ENCODE measurements at regions not wholly inside any gene's neighbourhood (a gene's known extent, or its start where the extent isn't known, plus 50 kb on each side); places are given as distances from the start of the nearest gene placed in this dataset.
"Not testable (repeated sequence)": the region's sequence is repeated elsewhere in the genome, so short reads cannot be mapped to it uniquely, and the experiment has no call there.

DNA sequence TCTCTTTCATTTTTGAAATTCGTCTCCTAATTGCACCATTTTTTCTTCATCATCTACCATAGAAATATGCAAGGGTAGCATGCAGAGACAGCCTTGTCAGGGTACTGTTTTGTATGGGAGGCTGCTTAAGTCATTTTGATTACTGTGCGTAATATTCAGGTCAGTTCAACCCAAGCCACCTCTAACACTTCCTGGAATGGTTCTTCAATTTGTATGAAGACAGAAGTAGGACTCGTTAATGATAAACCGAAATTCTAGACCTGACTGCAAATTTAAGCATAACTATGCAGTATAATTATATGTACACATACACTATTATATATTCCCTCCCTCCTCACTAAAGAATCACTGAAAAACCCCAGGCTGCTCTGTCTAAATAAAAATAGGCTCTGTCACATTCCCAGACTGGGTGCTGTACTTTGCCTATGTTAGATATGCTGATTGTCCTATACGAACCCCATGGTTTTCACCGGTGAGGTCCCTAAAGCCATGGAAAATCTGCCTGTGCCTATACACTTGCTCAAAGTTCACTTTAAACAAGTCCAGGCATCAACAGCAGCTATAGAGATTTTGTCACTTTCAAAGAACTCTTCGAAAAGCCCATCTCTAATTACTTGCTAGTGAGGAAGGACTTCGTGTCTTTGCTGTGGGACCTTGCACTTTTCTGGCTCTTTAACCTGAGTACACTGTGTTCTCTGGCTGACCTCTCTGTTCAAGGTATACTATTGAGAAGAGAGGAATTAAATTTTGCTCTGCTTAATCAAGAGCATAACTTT lies 352.1 kb upstream of the CD180 start:
- Mint-ChIP-seq H3K4me1 (ENCODE audit: low read depth, unreplicated experiment) (no peaks in the 10 kb centered on the region), H3K36me3 (ENCODE audit: low read depth, unreplicated experiment) (no peaks in the 10 kb centered on the region), H3K9me3 (ENCODE audit: unreplicated experiment) (no peaks in the 10 kb centered on the region), H3K4me3 (ENCODE audit: unreplicated experiment) (no peak overlapping the region), H3K27me3 (ENCODE audit: low read depth, unreplicated experiment) (no peaks in the 10 kb centered on the region), H3K27ac (ENCODE audit: unreplicated experiment) (no peak overlapping the region)
- Histone ChIP-seq H3K4me3 (ENCODE audit: insufficient read depth, low read depth, low read length) (no peak overlapping the region), H3K4me2 (ENCODE audit: low read length) (no peak overlapping the region), H3K79me2 (ENCODE audit: insufficient read depth, low read length) (no peaks in the 10 kb centered on the region), H4K20me1 (ENCODE audit: insufficient read depth, low read length) (no peaks in the 10 kb centered on the region), H3K9ac (ENCODE audit: low read length) (no peak overlapping the region), H3K9me3 (ENCODE audit: insufficient read depth, low read depth, low read length) (no peaks in the 10 kb centered on the region), H3K36me3 (ENCODE audit: insufficient read depth, low read length) (no peaks in the 10 kb centered on the region), H3K27ac (ENCODE audit: low read depth, low read length) (no peak overlapping the region), H3K27me3 (ENCODE audit: insufficient read depth, low read length) (no peaks in the 10 kb centered on the region), H2AFZ (ENCODE audit: low read depth, low read length) (no peak overlapping the region), H3K4me1 (ENCODE audit: insufficient read depth, low read length) (no peaks in the 10 kb centered on the region)
- FAIRE-seq (no peak), DNase-seq (ENCODE audit: low read depth) (no peak)
- TF ChIP-seq EZH2 (IDR thresholded peaks at IDR 0.05; ENCODE audit: insufficient read depth, low read length) (no peak), CTCF (IDR thresholded peaks at IDR 0.05; ENCODE audit: insufficient read depth, low read depth, low read length) (no peak)

GRCh38 chr5:67547682-67548081 lies 351.1 kb upstream of the CD180 start:
- H3K27ac Mint-ChIP-seq (ENCODE audit: unreplicated experiment), result no peak overlapping the region
- Histone ChIP-seq H3K9me3 (ENCODE audit: insufficient read depth, low read depth, low read length) (no peaks in the 10 kb centered on the region), H3K27me3 (ENCODE audit: insufficient read depth, low read length) (no peaks in the 10 kb centered on the region), H3K4me1 (ENCODE audit: insufficient read depth, low read length) (no peaks in the 10 kb centered on the region), H2AFZ (ENCODE audit: low read depth, low read length) (no peak overlapping the region), H4K20me1 (ENCODE audit: insufficient read depth, low read length) (no peaks in the 10 kb centered on the region), H3K9ac (ENCODE audit: low read length) (no peak overlapping the region), H3K4me3 (ENCODE audit: insufficient read depth, low read depth, low read length) (no peak overlapping the region), H3K36me3 (ENCODE audit: insufficient read depth, low read length) (no peaks in the 10 kb centered on the region), H3K79me2 (ENCODE audit: insufficient read depth, low read length) (no peaks in the 10 kb centered on the region), H3K27ac (ENCODE audit: low read depth, low read length) (no peak overlapping the region), H3K4me2 (ENCODE audit: low read length) (no peak overlapping the region)
- no peaks in the 10 kb centered on the region for H3K27me3 Mint-ChIP-seq (ENCODE audit: low read depth, unreplicated experiment)
- DNase-seq (ENCODE audit: low read depth) (no peak), FAIRE-seq (no peak)
- no peaks in the 10 kb centered on the region for H3K4me1 Mint-ChIP-seq (ENCODE audit: low read depth, unreplicated experiment)
- no peaks in the 10 kb centered on the region for H3K9me3 Mint-ChIP-seq (ENCODE audit: unreplicated experiment)
- no peaks in the 10 kb centered on the region for H3K36me3 Mint-ChIP-seq (ENCODE audit: low read depth, unreplicated experiment)
- no peak overlapping the region for H3K4me3 Mint-ChIP-seq (ENCODE audit: unreplicated experiment)
- no peak for TF ChIP-seq CTCF (IDR thresholded peaks at IDR 0.05; ENCODE audit: insufficient read depth, low read depth, low read length)
- no peak for TF ChIP-seq EZH2 (IDR thresholded peaks at IDR 0.05; ENCODE audit: insufficient read depth, low read length)

DNA sequence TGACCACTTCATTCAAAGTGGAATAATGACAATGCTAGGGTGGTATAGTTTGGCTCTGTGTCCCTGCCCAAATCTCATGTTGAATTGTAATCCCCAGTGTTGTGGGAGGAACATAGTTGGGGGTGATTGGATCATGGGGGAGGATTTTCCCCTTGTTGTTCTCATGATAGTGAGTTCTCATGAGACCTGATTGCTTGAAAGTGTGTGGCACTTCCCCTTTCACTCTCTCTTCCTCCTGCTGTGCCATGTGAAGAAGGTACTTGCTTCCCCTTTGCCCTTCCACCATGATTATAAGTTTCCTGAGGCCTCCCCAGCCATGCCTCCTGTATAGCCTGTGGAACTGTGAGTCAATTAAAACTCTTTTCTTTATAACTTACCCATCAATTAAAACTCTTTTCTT lies 348.3 kb upstream of the CD180 start:
- not testable (repeated sequence) for H3K79me2 ChIP-seq (ENCODE audit: insufficient read depth, low read length); H3K36me3 ChIP-seq (ENCODE audit: insufficient read depth, low read length); H3K9me3 ChIP-seq (ENCODE audit: insufficient read depth, low read depth, low read length); DNase-seq (ENCODE audit: low read depth); H3K36me3 Mint-ChIP-seq (ENCODE audit: low read depth, unreplicated experiment); H3K27ac ChIP-seq (ENCODE audit: low read depth, low read length); H3K4me3 Mint-ChIP-seq (ENCODE audit: unreplicated experiment); H3K4me1 ChIP-seq (ENCODE audit: insufficient read depth, low read length); H3K4me2 ChIP-seq (ENCODE audit: low read length); H3K27me3 Mint-ChIP-seq (ENCODE audit: low read depth, unreplicated experiment); H3K9me3 Mint-ChIP-seq (ENCODE audit: unreplicated experiment); H3K9ac ChIP-seq (ENCODE audit: low read length); H2AFZ ChIP-seq (ENCODE audit: low read depth, low read length); H3K27ac Mint-ChIP-seq (ENCODE audit: unreplicated experiment); H3K4me3 ChIP-seq (ENCODE audit: insufficient read depth, low read depth, low read length); H3K27me3 ChIP-seq (ENCODE audit: insufficient read depth, low read length); H3K4me1 Mint-ChIP-seq (ENCODE audit: low read depth, unreplicated experiment); FAIRE-seq; H4K20me1 ChIP-seq (ENCODE audit: insufficient read depth, low read length)

All from astrocyte (in vitro differentiated cells and primary cell).